ENCODE measurements at regions not wholly inside any gene's neighbourhood (a gene's known extent, or its start where the extent isn't known, plus 50 kb on each side); places are given as distances from the start of the nearest gene placed in this dataset.

- TF ChIP-seq SAP30 (IDR thresholded peaks at IDR 0.05; ENCODE audit: insufficient read depth, insufficient replicate concordance, low read length) (no peak), CHD7 (IDR thresholded peaks at IDR 0.05; ENCODE audit: insufficient replicate concordance, low read length) (no peak), POLR2A (IDR thresholded peaks at IDR 0.05; ENCODE audit: control extremely low read depth in 1 of 2, low read depth in 2 of 2, low read length in 2 of 2) (no peak), TEAD4 (IDR thresholded peaks at IDR 0.05; ENCODE audit: low read depth, low read length) (no peak), GTF2F1 (IDR thresholded peaks at IDR 0.05; ENCODE audit: borderline replicate concordance, low read depth, low read length) (no peak)
These were observed 390.9 kb upstream of the SGCG start (continued) for GRCh38 chr13:22789916-22790315.
